ENCODE measurements at regions not wholly inside any gene's neighbourhood (a gene's known extent, or its start where the extent isn't known, plus 50 kb on each side); places are given as distances from the start of the nearest gene placed in this dataset.

GRCh38 chr5:66527478-66528035 lies 68.6 kb upstream of the MAST4 start:
- Histone ChIP-seq H3K4ac (ENCODE audit: low read depth, low read length) (no peak overlapping the region), H3T11ph (ENCODE audit: low read length) (no peak overlapping the region), H3K23ac (ENCODE audit: insufficient read length, low read depth, low read length) (no peak overlapping the region), H3K79me1 (ENCODE audit: insufficient read depth, low read depth, low read length, poor library complexity, severe bottlenecking) (no peaks in the 10 kb centered on the region), H2AK5ac (ENCODE audit: insufficient read length, low read length) (no peak overlapping the region), H3K27ac (ENCODE audit: insufficient read length, low read depth, low read length) (no peak overlapping the region), H4K91ac (ENCODE audit: insufficient read length, low read depth, low read length) (no peak overlapping the region), H4K5ac (ENCODE audit: insufficient read length, low read depth, low read length) (no peak overlapping the region), H3K4me1 (ENCODE audit: insufficient read depth, low read length) (no peaks in the 10 kb centered on the region), H2BK20ac (ENCODE audit: low read depth, low read length, poor library complexity, severe bottlenecking) (no peak overlapping the region), H4K8ac (replicated peaks; ENCODE audit: insufficient read length, low read depth, low read length) (no peak overlapping the region), H3K27me3 (ENCODE audit: insufficient read depth, low read length) (no peaks in the 10 kb centered on the region), H2BK12ac (ENCODE audit: insufficient read length, low read depth, low read length) (no peak overlapping the region), H2BK120ac (ENCODE audit: low read depth, low read length, poor library complexity, severe bottlenecking) (no peak overlapping the region), H3K23me2 (ENCODE audit: insufficient read length, low read depth, low read length, poor library complexity, severe bottlenecking) (no peaks in the 10 kb centered on the region), H2AFZ (ENCODE audit: low read length) (no peak overlapping the region), H2BK15ac (ENCODE audit: low read depth, low read length) (no peak overlapping the region), H3K18ac (ENCODE audit: insufficient read length, low read depth, low read length) (no peak overlapping the region), H3K9ac (ENCODE audit: extremely low read depth, insufficient read length, low read length) (no peak overlapping the region), H4K20me1 (ENCODE audit: control insufficient read depth, insufficient read depth, insufficient read length) (no peaks in the 10 kb centered on the region), H2BK5ac (ENCODE audit: insufficient read length, low read length) (no peak overlapping the region), H3K9me3 (ENCODE audit: control insufficient read depth, low read depth, low read length) (no peaks in the 10 kb centered on the region), H3K56ac (ENCODE audit: insufficient read length, low read depth, low read length) (no peak overlapping the region), H3K79me2 (ENCODE audit: insufficient read depth, low read length) (no peaks in the 10 kb centered on the region), H3K14ac (ENCODE audit: insufficient read depth, low read length) (no peak overlapping the region), H3K4me2 (ENCODE audit: insufficient read depth, insufficient read length, low read length) (no peak overlapping the region)
- no peak overlapping the region for H3K27ac Mint-ChIP-seq
- TF ChIP-seq CTCF (conservative IDR thresholded peaks at IDR 0.05): no peak
- H3K4me1 Mint-ChIP-seq: peaks cover 2 to 4% of the 10 kb centered on the region in 2 experiments; a peak in 2 of 4 replicates
- no peak for DNase-seq
- peaks cover 2 to 4% of the 10 kb centered on the region in 2 experiments; a peak in 4 of 5 replicates for H3K9me3 Mint-ChIP-seq
- WGBS (ENCODE audit: extremely low coverage, insufficient read length, low lambda C conversion rate): no CpG with 5 or more reads among the region's 4 CpGs
- H3K4me3 Mint-ChIP-seq: no peak overlapping the region
- peaks cover 2% of the 10 kb centered on the region for H3K27me3 Mint-ChIP-seq (ENCODE audit: low read depth)
- H3K36me3 Mint-ChIP-seq (ENCODE audit: insufficient read depth in 1 of 3, low read depth in 3 of 3): no peaks in the 10 kb centered on the region

Data from H9 (cell line).